ENCODE measurements at regions not wholly inside any gene's neighbourhood (a gene's known extent, or its start where the extent isn't known, plus 50 kb on each side); places are given as distances from the start of the nearest gene placed in this dataset.
"Not testable (repeated sequence)": the region's sequence is repeated elsewhere in the genome, so short reads cannot be mapped to it uniquely, and the experiment has no call there.

DNA sequence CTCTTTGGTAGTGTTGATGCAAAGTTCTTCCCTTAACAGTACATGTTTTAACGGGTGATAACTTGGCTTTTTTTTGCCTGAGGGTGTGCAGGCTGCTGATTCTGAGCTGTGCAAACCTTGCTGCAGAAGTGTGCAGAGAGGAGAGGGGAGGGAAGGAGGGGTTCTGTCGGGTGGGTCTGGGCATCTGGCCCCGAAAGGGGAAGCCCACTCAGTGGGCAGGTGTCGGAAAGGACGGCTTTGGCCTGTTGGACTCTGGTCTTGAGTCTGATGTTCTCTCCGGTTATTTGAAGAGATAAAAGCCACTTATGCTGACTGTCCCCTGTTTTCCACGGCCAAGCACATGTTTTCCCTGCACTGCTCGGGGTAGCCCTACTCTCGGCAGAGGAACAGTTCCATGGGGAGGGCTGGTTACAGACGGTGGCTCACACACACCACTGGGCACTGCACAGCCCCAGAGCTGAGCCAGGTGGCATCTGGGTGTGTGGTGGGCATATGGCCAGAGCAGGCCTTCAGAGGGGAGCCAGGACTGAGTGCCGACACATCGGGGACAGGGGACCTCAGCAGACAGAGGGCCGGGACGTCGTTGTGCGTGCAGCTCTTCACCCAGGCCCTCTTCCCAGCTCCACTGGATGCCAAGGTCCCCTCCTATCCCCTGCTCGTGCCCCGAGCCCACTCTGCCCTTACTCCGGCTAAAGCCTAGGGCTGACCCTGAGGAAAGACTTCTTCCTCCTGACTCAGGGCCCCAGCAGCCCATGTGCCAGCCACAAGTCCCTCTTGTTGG lies 93.2 kb downstream of the TEX29 start:
- no peak for DNase-seq (ENCODE audit: low read depth)

DNA sequence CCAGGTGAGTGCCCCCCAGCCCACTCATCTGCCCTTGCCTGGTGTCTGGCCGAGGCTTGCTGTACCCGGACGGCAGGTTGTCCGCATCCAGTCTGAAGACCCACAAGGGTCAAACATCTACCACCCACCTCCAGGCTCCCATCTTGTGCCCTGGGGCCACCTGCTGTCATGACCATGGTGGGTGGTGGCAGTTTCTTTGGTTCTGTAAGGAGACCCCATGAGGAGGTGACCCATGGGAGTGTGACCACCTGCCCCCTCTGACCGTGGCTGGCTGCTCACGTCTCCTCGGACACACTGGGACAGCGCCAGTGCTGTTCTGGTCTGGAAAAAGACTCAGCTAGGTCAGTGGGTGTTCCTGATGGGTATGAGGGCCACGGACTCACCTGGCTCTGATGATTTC lies 93.9 kb downstream of the TEX29 start:
- DNase-seq (ENCODE audit: low read depth), result no peak

DNA sequence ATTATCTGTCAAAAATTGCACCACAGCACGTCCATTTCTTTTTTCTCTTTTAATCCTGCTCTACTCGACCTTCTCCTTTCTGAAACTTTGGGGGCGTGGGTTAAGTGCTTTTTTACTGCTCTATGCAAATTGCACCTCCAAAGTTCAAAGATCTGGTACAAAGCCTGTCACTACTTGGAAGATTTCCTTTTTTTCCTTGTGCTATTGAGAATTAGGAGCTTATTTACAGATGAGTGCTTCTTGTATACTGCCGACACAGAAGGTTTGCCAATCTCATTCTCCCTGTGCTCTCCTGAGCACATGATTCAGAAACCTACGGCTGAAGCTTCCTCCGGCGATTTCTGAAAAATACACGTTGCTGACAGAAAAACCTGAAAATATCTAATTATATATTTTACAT lies 94.8 kb downstream of the TEX29 start:
- DNase-seq (ENCODE audit: low read depth), result no peak

DNA sequence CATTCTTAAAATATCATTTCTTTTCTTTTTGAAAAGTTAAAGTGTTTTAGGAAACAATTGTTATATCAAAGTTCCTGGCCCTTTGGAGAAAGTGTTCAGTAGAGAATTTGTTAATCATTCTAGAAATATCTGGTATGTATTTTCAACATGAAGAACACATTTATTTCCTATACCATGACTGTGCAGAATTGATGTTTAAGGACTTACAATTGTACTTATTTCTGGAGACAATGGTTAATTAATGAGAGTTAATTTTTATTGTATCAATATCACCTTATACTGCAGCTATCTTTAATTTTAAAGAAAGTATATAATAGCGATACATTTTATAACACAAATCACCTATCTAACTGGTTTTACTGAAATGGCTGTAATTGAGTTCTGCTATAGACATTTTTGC lies 95.3 kb downstream of the TEX29 start:
- DNase-seq (ENCODE audit: low read depth), result no peak

DNA sequence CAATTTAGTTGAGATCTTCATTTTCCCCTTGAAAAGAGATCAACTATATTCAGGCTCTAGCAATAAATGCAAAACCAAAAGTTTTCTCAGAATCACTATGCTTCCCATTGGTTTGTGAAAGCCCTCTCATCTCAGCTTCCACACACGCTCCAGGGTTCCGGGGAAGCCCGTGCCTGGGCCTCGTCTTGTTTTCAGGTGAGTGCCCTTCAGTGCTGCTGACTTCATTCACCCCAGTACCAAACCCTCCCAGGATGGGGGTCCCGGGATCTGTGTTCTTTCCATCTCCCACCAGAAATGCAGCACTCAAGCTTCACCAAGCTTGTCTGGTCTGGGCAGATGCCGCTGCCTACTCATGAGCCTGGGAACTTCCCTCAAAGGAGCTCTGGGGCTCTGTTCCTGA lies 97.7 kb downstream of the TEX29 start:
- DNase-seq (ENCODE audit: low read depth), result no peak

DNA sequence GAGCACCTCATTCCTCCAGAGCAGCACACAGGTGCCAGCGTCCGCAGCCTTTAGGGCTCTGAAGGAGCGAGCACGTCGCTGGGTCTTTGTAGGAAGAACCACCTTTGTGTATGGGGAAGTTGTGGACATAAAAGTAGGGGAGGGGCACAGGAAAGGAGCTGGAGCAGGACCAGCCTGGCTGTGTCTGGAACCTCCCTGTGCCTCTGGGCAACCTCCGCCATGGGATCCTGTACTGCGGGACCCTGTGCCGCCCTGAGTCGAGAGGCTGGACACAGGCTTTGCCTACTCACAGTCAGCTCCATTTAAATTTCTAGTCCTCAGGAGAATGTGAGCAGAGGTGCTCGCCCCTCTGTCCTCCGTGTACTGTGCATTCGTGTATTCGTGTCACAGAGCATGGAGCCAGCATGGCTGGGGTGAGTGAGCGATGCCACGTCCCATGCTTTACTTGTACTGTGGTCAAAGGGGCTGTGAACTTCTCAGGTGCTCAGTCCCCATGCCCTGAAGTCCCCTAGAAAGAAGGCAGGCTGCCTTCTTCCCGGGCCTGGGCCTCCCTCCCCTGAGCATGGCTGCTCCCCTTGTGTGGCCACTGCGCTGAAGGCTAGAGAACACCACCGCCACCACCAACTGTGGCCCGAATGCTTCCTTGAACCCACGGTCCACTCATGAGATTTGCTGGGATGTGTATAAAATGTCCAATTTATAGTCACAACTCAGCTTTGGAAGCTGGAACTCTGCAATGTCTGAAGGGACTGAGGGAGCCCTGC lies 99.9 kb downstream of the TEX29 start:
- no peak for DNase-seq (ENCODE audit: low read depth)

DNA sequence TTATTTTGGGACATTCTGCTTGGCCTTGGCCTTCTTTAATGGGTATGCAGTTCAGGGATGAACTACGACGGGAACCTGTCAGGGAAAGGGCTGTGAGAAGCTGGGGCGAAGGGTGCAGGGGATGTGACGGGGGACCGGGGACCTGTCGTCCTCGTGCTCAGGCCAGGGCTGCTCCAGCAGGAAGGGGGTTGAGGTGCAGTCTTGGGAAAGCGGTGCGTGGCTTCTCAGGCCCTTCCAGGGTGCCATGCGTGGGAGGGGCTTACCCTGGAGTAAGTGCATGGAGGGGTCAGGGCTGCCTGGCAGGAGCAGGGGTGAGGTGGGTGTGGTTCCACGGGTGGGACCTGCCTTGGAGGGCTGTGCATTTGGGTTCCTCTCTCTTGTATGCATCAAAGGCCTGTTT lies 100.8 kb downstream of the TEX29 start:
- DNase-seq (ENCODE audit: low read depth), result no peak

DNA sequence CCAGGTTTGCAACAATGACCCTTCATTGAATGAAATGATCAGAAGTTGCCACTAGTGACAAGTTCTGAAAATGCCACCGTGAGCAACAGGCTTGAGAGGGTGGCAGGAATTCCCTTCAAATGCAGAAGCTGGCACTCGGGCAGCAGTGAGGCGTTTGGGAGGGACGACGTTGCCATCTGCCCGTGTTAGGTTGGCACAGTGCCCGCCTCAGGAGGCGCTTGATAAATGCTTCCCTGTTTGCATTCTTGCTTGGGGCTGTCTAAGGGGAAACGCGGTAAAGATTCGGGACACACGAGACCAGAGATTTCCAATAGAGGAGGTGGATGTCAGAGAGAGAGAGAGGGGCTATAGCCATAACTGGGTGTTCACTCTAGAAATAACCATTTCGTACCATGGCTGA lies 101.9 kb downstream of the TEX29 start:
- no peak for DNase-seq (ENCODE audit: low read depth)

DNA sequence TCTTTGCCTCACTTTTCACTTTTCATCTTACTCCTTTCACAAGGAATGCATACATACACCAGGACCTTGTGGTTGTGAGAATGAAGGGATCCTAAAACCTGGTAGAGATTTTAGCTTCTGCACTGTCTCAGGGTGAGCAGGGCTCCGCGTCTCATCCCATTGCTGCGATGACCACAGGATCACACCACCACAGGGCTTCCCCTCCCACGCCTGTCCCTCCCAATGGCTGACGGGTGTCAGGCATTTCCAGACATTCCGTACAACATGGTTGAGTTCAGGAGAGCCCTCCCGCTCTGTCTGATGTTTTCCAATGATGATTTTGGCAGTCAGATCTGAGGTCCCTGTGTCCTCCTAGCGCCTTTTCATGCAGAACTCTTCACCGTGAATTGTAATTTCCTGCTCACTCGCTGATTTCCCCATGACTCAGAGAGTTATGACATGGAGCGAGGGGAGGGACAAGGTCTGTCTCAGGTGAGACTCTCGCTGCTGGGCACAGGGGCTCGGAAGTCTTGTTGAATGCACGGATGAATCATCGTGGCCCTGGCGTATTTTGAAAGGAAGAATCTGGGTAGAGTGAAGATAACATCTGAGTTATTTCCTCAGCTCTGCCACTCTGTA lies 102.8 kb downstream of the TEX29 start:
- DNase-seq (ENCODE audit: low read depth), result no peak

DNA sequence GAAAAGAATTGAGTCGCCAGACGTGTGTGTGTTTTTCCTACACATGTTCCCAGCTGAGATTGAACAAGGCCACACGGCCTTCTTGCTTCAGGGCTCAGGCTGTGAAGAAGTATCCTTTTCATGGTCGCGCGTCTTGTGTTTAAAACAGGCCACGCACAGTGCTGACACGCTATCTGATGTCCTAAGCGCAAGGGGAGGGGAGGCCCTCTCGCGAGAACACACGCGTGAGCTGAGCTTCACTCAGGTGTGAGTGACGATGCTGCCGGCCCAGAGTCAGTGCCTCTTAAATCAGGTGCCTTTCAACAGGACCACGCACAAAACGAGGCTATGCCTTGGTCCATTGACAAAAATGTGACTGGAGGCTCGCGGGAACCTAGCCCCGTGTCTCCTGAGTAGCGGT lies 103.7 kb downstream of the TEX29 start:
- DNase-seq (ENCODE audit: low read depth), result no peak

DNA sequence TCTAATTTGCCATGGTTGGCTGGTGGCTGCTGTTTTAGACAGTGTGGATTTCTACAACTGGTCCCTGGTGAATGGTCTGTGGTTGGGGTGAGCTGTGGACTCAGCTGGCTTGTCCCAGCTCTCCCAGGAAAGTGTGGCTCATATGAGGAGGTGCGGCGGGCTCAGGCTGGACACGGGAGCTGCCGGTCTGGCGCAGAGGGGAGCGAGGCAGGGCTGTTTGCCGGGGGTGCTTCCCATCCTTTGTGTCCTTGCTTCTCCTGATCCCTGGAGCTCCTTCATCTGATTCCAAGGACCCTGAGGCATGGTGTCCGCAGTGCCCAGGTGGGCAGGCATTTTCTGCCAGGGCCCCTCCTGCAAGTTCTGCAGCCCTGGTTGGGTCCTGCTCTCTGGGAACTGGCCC lies 104.9 kb downstream of the TEX29 start:
- no peak for DNase-seq (ENCODE audit: low read depth)

DNA sequence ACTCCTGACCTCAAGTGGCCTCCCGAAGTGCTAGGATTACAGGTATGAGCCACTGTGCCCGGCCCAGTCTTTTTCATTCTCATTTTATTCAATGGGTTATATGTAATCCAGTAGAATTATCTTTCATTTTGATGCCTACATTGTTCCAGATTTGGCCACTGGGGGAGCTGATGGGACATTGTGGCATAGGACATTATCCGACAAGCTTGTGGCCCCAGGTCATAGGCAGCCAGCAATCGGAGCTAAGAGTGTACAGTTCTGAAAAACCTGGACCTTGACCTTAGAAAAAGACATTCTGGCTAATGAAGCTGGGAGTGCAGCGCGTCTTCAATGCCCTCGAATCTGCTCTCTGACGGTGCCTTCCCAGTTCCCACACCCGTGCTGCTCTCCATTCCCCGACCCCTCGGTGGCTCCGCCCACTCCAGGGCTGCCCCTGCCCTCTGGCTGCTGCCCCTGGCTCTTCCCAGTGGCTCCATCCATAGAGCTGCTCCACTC lies 108.7 kb downstream of the TEX29 start:
- peak; percentile 7 for DNase-seq (ENCODE audit: low read depth)

DNA sequence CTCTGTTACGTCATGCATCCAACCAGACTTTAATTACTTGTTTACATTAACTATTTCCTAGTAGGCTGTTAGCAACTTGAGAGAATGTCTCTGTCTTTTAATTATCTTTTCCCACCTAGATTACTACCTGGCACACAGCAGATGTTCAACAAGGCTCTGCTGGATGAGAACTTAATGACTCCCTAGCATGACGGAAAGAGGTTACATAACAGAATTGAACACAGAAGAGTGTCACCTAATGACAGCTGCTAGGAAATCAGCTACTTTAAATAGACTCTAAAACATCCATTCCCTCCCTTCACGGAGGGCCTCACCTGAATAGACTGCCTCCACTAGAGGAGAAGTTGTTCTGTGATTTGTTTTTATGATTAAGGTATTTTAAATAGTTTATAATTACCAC lies 110.8 kb downstream of the TEX29 start:
- DNase-seq (ENCODE audit: low read depth), result no peak

DNA sequence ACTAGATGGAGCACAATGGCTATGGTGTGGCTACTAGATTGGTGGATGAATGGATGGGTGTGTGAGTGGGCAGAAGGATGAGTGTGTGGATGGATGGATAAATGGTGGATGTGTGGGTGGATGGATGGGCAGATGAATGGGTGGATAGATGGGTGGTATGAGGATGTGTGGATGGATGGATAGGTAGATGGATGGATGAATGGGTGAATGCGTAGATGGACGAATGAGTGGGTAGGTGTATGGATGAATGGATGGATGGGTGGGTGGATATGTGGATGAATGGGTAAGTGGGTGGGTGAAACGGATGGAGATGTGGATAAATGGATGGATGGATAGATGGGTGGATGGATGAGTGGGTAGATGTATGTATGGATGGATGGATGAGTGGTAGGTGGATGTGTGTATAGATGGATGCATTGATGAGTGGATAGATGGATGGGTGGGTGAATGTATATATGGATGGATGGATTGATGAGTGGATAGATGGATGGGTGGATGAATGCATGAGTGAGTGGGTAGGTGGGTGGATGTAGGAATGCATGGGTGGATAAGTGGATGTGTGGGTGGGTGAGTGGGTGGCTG lies 114.2 kb downstream of the TEX29 start:
- no peak for DNase-seq (ENCODE audit: low read depth)

DNA sequence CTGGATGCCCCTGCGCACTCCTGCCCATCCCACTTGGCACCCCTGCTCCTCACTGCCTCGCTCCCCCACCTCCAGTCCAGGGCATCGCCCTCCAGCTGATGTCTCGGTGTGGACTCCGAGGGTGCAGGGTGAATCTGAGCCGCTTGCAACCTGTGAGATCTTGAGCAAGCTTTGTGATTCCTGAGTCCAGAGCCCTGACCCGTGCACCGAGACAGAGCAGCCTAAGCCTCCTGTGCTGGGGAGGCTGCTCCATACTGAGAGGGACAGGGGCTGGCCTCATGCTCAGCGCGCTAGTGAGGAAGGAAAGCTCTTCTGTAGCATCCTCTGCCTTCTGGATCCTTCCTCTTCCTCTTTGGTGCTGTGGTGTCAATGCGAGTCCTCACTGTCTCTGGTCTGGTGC lies 116.0 kb downstream of the TEX29 start:
- DNase-seq (ENCODE audit: low read depth), result no peak

DNA sequence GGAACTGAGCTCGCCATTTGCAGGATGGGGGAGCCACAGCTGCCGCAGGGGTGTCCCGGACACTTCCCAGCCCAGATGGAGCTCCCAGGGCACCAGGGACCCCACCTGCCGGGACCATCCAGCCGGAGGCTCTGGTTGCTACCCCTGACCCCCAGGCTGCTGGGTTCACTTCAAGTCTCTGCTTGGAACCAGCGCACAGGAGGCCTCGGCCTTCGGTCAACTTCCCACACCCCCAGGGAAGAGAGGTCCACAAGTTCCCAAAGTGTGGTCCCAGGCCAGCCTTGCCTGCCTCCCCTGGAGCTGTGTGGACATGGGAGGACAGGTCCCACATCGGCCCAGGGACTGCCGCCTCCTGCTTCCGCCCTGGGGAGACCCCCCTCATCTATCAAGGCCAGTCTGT lies 117.0 kb downstream of the TEX29 start:
- no peak for DNase-seq (ENCODE audit: low read depth)

DNA sequence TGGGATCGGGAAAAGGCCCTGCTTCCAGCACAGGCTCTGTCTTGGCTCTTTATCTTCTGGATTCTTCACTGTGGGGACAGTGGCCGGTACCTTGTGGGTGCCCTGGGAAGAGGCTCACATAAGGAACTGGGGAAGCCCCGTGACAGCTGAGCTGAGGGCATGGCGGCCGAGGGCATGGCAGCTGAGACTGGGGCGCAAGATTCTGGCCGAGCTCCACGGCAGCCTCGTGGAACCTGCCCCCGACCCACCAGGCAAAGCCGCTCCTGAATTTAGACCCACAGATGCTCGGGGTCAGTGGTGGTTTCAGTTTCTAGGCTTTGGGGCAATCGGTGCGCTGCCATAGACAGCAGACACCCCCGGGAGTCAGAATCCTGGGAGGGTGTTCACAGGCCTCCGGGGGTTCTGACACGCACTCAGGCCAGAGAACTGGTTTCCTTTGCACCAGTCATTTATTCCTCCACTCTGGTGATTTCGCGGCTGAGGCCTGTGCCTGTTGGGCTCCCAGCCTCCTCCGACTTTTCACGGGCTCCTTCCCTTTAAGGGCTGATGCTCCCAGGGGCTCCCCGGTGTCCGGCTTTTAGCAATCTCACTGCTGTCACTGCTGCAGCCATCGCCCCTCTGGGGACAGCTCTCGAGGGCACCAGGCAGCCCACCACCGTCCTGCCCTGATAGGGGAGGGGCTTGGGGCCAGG lies 117.6 kb downstream of the TEX29 start:
- DNase-seq (ENCODE audit: low read depth), result no peak

DNA sequence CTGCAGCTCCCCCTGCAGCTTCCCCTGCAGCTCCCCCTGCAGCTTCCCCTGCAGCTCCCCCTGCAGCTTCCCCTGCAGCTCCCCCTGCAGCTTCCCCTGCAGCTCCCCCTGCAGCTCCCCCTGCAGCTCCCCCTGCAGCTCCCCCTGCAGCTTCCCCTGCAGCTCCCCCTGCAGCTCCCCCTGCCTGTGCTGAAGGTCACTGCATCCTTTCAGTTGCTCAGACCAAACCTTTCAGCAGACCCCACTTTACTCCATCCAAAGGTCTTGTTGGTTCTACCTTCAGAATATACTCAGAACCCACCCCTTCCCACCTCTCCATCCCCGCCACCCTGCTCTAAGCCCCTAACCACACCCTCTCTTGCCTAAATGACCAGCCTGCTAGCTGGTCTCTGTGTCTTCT lies 120.0 kb downstream of the TEX29 start:
- DNase-seq (ENCODE audit: low read depth), result not testable (repeated sequence)

DNA sequence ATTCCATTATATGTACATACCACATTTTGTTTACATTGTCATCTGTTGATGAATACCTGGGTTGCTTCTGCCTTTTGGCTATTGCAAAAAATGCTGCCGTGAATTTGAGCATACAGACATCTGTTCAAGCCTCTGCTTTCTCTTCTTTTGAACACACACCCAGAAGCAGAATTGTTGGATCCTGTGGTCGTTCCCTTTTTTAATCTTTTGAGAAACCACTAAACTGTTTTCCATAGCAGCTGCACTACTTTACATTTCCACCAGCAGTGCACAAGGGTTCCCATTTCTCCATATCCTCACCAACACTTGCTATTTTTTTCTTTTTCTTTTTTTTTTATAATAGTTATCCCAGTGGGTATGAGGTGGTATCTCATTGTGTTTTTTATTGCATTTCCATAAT lies 123.5 kb downstream of the TEX29 start:
- no peak for DNase-seq (ENCODE audit: low read depth)

DNA sequence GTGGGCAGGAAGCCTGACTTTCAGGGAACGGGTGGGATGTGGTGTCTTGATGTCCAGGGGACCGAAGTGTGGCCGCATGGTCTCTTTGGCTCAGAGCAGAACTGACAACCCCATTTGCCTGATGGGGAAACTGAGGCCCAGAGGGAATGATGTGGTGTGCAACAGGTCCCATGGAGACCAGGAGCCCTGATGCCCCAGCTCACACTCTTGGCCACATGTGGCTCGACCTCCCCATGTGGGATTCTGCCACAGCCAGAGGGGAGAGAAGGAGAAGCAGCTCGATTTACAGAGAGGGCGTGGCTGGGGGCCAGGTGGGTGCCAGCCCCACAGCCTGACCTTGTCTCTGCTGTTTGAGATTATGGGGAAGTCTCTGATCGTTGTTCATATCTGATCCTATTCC lies 128.1 kb downstream of the TEX29 start:
- no peak for DNase-seq (ENCODE audit: low read depth)

DNA sequence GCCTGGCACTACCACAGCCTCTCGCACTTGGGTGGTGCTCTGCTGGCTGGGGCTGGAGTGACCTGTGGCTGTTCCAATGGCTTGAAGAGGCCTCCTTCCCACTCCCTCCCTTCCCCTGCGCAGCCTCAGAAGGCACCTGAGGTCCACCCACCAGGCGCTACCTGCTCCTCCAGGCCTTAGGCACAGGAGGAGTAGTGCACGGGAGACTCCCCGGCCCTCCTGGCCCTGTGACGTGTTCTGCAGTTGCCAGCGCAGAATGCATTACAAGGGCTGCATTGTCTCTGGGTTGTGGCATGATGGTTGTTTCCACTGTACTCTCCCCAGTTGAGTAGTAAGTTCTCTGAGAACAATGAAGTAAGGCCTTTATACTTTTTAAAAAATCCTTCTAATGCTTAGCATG lies 128.6 kb downstream of the TEX29 start:
- DNase-seq (ENCODE audit: low read depth), result no peak

DNA sequence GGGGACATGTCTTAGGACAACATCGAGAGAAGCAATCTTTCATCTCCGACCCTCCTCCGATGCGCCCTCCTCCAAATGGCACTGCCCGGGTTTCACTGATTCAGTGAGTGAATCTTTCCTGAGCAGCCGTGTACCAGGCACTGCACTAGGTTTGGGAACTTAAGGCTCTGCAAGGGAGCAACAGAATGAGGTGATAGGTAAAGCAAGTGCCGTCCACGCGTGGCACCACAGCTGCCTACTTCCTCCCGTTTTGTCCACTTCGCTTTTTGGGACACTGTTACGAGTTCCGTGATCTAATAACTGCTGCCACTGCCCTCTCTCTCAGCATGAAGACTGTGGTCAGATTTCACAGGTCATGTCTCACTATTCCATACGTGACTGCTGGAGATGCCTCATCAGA lies 131.0 kb downstream of the TEX29 start:
- no peak for DNase-seq (ENCODE audit: low read depth)

All from stimulated activated CD4-positive, alpha-beta T cell treated with anti-CD3 and anti-CD28 coated beads, Interleukin-2, amount 100 ng/mL, for 4 hours (primary cell).